ENCODE measurements at regions not wholly inside any gene's neighbourhood (a gene's known extent, or its start where the extent isn't known, plus 50 kb on each side); places are given as distances from the start of the nearest gene placed in this dataset.

DNA sequence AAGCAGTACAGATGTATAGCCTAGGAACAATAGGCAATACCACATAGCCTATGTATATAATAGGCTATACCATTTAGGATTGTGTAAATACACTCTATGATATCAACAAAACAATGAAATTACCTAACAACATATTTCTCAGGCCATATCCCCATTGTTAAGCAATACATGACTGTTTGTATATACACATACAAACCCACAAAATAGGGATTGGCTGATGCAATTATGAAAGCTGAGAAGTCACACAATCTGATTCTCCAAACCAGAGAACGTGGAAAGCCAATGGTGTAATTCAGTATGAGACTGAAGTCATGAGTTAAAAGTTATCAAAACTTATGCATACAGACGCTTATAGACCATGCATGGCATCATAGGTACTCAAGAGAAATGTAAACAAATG lies 700.1 kb upstream of the RAG2 start:
- TF ChIP-seq, protein P1, sequence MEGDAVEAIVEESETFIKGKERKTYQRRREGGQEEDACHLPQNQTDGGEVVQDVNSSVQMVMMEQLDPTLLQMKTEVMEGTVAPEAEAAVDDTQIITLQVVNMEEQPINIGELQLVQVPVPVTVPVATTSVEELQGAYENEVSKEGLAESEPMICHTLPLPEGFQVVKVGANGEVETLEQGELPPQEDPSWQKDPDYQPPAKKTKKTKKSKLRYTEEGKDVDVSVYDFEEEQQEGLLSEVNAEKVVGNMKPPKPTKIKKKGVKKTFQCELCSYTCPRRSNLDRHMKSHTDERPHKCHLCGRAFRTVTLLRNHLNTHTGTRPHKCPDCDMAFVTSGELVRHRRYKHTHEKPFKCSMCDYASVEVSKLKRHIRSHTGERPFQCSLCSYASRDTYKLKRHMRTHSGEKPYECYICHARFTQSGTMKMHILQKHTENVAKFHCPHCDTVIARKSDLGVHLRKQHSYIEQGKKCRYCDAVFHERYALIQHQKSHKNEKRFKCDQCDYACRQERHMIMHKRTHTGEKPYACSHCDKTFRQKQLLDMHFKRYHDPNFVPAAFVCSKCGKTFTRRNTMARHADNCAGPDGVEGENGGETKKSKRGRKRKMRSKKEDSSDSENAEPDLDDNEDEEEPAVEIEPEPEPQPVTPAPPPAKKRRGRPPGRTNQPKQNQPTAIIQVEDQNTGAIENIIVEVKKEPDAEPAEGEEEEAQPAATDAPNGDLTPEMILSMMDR (IDR thresholded peaks at IDR 0.05): no peak
- TF ChIP-seq RAD21 (conservative IDR thresholded peaks at IDR 0.05 in 1 of 2, IDR thresholded peaks at IDR 0.05 in 1 of 2) (no peak), POLR2A (IDR thresholded peaks at IDR 0.05; ENCODE audit: low read length) (no peak), HEYL (CRISPR knock-in tag; IDR thresholded peaks at IDR 0.05) (no peak), GATA3 (IDR thresholded peaks at IDR 0.05; ENCODE audit: borderline replicate concordance) (no peak), RFX5 (IDR thresholded peaks at IDR 0.05) (no peak), NR3C1 (IDR thresholded peaks at IDR 0.05) (no peak), MAFK (IDR thresholded peaks at IDR 0.05; ENCODE audit: partially characterized antibody) (no peak), EP300 (IDR thresholded peaks at IDR 0.05) (no peak)
- TF ChIP-seq, protein P2, sequence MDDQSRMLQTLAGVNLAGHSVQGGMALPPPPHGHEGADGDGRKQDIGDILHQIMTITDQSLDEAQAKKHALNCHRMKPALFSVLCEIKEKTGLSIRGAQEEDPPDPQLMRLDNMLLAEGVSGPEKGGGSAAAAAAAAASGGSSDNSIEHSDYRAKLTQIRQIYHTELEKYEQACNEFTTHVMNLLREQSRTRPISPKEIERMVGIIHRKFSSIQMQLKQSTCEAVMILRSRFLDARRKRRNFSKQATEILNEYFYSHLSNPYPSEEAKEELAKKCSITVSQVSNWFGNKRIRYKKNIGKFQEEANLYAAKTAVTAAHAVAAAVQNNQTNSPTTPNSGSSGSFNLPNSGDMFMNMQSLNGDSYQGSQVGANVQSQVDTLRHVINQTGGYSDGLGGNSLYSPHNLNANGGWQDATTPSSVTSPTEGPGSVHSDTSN (IDR thresholded peaks at IDR 0.05): no peak
- TF ChIP-seq, protein P3, sequence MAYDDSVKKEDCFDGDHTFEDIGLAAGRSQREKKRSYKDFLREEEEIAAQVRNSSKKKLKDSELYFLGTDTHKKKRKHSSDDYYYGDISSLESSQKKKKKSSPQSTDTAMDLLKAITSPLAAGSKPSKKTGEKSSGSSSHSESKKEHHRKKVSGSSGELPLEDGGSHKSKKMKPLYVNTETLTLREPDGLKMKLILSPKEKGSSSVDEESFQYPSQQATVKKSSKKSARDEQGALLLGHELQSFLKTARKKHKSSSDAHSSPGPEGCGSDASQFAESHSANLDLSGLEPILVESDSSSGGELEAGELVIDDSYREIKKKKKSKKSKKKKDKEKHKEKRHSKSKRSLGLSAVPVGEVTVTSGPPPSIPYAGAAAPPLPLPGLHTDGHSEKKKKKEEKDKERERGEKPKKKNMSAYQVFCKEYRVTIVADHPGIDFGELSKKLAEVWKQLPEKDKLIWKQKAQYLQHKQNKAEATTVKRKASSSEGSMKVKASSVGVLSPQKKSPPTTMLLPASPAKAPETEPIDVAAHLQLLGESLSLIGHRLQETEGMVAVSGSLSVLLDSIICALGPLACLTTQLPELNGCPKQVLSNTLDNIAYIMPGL (CRISPR knock-in tag; IDR thresholded peaks at IDR 0.05; ENCODE audit: borderline replicate concordance): no peak
- TF ChIP-seq, protein P4, sequence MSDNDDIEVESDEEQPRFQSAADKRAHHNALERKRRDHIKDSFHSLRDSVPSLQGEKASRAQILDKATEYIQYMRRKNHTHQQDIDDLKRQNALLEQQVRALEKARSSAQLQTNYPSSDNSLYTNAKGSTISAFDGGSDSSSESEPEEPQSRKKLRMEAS (IDR thresholded peaks at IDR 0.05): no peak
- TF ChIP-seq, protein P5, sequence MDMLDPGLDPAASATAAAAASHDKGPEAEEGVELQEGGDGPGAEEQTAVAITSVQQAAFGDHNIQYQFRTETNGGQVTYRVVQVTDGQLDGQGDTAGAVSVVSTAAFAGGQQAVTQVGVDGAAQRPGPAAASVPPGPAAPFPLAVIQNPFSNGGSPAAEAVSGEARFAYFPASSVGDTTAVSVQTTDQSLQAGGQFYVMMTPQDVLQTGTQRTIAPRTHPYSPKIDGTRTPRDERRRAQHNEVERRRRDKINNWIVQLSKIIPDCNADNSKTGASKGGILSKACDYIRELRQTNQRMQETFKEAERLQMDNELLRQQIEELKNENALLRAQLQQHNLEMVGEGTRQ (IDR thresholded peaks at IDR 0.05): no peak
- TF ChIP-seq, protein P6, sequence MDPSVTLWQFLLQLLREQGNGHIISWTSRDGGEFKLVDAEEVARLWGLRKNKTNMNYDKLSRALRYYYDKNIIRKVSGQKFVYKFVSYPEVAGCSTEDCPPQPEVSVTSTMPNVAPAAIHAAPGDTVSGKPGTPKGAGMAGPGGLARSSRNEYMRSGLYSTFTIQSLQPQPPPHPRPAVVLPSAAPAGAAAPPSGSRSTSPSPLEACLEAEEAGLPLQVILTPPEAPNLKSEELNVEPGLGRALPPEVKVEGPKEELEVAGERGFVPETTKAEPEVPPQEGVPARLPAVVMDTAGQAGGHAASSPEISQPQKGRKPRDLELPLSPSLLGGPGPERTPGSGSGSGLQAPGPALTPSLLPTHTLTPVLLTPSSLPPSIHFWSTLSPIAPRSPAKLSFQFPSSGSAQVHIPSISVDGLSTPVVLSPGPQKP (IDR thresholded peaks at IDR 0.05; ENCODE audit: low read depth, low read length): no peak
